ENCODE measurements at regions not wholly inside any gene's neighbourhood (a gene's known extent, or its start where the extent isn't known, plus 50 kb on each side); places are given as distances from the start of the nearest gene placed in this dataset.
A peak's percentile ranks its signal among the peaks of the same experiment; 100 is the strongest.

GRCh38 chr15:29452881-29453731 is 183.5 kb upstream of the NSMCE3 start:
- peak; percentile 37 for DNase-seq

- peak; percentile 57 for DNase-seq
Observed at GRCh38 chr15:29451201-29451781, 181.7 kb upstream of the NSMCE3 start.

- no peak for DNase-seq
Observed at GRCh38 chr15:29449136-29449535, 179.5 kb upstream of the NSMCE3 start.

GRCh38 chr15:29448320-29448719 is 178.7 kb upstream of the NSMCE3 start:
- DNase-seq, result no peak

- DNase-seq, result no peak
Observed at GRCh38 chr15:29446480-29446879, 176.9 kb upstream of the NSMCE3 start.

- no peak for DNase-seq
Observed at GRCh38 chr15:29442532-29442931, 172.9 kb upstream of the NSMCE3 start.

- no peak for DNase-seq
Observed at GRCh38 chr15:29440541-29440940, 170.9 kb upstream of the NSMCE3 start.

- DNase-seq, result no peak
Observed at GRCh38 chr15:29438703-29439055, 169.1 kb upstream of the NSMCE3 start.

GRCh38 chr15:29437888-29438702 is 168.5 kb upstream of the NSMCE3 start:
- no peak for DNase-seq

GRCh38 chr15:29435811-29436210 is 166.2 kb upstream of the NSMCE3 start:
- no peak for DNase-seq

- no peak for DNase-seq
Observed at GRCh38 chr15:29434280-29434679, 164.7 kb upstream of the NSMCE3 start.

- no peak for DNase-seq
Observed at GRCh38 chr15:29433507-29434248, 164.1 kb upstream of the NSMCE3 start.

- no peak for DNase-seq
Observed at GRCh38 chr15:29433050-29433318, 163.4 kb upstream of the NSMCE3 start.

- no peak for DNase-seq
Observed at GRCh38 chr15:29432191-29433049, 162.8 kb upstream of the NSMCE3 start.

- no peak for DNase-seq
Observed at GRCh38 chr15:29430831-29431230, 161.2 kb upstream of the NSMCE3 start.

GRCh38 chr15:29430124-29430523 is 160.5 kb upstream of the NSMCE3 start:
- no peak for DNase-seq

- DNase-seq, result no peak
Observed at GRCh38 chr15:29429584-29429983, 160.0 kb upstream of the NSMCE3 start.

- DNase-seq, result no peak
Observed at GRCh38 chr15:29428925-29429573, 159.4 kb upstream of the NSMCE3 start.

- no peak for DNase-seq
Observed at GRCh38 chr15:29425864-29426263, 156.2 kb upstream of the NSMCE3 start.

- DNase-seq, result no peak
Observed at GRCh38 chr15:29424118-29424517, 154.5 kb upstream of the NSMCE3 start.

GRCh38 chr15:29422606-29423005 is 153.0 kb upstream of the NSMCE3 start:
- no peak for DNase-seq

- no peak for DNase-seq
Observed at GRCh38 chr15:29420188-29420587, 150.6 kb upstream of the NSMCE3 start.

Data from retina (tissue), 1 donor.